Pons (tissue), 1 donor: ENCODE measurements at regions not wholly inside any gene's neighbourhood (a gene's known extent, or its start where the extent isn't known, plus 50 kb on each side); places are given as distances from the start of the nearest gene placed in this dataset.
"Not testable (repeated sequence)": the region's sequence is repeated elsewhere in the genome, so short reads cannot be mapped to it uniquely, and the experiment has no call there.

ENCODE experiments used
- DNase-seq: peaks from one replicate; pipeline ENCODE4 v3.0.0-alpha.2; 2016; ENCODE audit warnings: low spot score

DNA sequence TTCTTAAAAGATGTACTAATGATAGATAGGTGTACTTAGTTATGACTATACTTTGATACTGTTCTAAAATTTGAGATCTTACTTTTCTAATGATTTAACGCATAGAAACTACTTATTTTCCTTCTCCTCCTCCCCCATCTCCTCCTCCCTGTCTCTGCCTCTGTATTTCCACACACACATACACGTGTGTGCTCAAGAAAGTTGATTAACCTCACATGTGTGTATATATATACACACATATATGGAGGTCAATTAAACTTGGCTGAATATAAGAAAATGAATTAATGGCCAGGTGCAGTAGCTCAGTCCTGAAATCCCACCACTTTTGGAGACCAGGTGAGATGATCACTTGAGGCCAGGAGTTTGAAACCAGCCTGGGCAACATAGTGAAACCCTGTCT is 362.7 kb upstream of the SYT1 start:
- no peak for DNase-seq

DNA sequence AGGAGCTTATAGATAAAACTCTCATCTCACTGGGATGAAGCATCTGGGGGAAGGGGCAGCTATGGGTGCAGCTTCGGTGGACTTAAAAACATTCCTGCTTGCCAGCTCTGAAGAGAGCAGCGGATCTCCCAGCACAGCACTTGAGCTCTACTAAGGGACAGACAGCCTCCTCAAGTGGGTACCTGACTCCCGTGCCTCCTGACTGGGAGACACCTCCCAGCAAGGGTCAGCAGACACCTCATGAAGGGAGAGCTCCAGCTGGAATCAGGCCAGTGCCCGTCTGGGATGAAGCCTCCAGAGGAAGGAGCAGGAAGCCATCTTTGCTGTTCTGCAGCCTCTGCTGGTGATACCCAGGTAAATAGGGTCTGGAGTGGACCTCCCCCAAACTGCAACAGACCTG is 345.2 kb upstream of the SYT1 start:
- DNase-seq = no peak

DNA sequence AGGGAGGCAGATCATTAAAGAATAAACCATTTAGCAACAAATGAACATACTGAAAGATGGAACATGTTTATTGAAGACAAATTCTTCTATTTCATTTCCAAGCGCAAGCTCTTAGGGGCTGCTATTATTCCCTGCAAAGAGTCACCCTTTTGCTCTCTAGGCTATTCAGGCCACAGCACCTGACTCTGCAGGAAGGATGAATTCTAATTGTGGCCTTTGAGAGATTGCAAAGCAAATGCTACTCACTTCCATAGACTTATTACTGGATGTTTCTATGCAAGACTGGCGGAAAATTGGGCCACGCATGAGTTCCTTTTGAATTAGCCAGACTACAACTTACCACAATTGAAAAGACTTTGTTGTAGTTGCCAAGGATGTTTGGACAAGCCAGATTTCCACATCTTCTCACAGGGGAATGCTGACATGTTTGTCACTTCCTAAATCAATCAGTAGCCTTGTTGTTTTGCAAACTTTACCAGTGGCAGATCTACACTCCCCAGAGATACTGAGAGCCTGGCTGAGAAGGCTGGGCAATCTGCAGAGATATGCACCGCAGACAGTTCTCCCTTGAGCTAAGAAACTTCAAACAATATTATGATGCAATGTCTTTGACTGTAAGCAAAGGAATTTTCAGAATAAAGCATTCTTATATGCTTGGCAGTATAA is 334.3 kb upstream of the SYT1 start:
- no peak for DNase-seq

DNA sequence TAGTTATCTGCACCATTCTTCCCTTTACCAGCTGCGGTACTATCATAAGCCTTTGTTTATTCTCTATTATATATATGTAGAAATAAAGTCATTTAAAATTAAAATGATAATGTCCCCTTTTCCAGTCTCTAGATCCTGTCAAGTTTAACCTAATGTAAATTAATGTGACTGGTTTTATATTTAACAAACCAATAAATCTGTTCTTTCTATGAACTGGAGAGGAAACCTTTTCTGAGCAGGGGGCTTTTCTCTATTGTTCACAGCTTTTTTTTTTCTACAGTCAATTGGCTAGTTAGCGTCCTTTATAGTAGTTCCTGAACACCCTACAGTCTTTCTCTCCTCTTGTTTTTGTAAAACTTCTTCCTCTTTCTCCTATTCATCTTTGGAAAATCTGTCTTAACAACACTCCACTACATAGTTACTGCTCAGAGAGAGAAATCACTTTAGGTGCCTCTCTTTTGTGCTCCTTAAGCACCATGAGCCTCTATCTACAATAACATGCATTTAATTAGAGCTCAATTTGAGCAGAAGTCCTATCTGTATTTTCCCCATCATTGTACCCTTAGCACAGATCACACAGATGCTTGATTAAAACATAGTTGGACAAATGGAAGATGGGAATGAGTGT is 332.6 kb upstream of the SYT1 start:
- no peak for DNase-seq

DNA sequence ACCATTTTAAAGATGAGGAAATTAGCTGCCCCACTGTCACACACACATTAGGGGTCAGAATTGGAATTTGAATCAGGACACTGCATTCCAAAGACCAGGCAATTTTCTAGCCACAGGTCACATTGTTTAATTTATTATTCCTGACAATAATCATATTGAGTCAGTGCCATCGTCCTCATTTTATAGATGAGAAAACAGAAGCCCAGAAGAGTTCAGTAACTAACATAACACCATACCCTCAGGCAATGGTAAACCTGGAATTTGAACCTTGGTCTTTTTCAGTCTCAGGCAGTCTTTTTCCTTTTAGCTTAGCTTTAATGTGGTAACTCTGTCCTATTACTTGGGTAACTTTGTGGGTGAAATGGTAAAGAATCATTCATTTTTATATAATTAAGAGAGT is 330.3 kb upstream of the SYT1 start:
- no peak for DNase-seq

DNA sequence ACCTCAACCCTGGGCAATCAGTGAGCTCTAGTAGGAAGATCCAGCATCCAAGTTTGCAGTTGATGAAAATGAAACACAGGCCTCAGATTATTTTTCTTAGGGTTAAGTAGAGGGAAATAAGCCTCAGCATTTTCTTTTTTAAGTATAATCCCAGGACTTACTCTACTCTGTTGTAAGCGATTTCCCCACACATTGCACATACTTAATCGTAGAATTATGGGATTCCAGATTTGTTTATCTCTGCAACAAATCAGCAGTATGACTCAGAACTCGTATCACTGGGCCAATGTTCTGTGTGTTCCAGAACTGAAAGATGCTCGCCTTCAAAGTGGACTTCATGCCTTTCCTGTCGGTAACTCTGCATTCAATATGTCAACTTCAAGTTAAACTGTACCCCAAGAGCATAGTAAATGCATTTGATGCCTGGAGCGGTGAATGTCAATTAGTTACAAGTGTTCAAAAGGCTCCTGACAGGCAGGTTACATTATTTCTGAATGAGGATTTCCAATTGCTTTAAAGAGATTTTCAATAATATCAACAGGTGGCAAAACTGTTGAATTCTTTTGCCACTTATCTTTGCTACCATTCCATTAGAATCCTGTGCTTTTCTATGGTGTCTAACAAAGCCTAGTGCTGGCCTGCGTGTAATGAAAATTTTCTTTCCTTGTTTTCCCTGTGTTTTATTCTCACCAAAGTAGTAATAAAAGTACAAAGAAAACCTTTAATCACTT is 323.8 kb upstream of the SYT1 start:
- no peak for DNase-seq

DNA sequence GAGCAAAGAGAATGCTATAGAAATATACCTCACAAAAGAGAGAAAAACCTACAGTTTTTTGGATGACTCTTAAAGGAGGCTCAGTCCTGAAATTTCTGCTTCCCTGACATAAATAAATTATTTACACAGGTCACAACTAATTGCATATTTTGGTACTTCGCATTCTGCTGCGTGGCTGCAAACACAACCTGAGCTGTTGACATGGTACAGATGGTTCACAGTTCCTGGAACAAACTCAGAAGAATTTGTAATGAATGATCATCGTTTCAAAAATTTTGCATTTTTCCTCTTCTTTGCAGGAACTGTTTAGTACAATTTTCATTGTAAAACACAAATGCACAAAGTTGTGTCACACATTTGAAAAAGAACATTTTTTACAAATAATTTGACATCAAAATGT is 313.7 kb upstream of the SYT1 start:
- DNase-seq = no peak

DNA sequence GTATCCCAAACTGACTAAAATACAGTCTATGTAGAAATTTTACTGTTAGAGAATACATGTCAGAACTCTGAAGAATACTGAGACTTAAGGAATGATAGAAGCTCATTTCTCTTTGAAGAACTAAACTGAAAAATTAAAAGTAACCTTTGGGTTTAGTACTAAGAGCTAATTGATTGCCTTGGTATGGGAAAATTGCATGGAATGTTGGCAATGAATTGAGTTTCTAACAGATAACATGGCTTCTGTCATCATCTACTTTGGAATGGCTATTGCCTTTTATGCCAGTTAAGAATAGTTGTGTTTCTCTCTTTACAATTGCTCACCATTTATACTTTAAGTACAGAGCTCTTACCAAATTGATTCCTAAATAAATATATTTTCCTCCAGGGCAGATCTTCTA is 308.8 kb upstream of the SYT1 start:
- DNase-seq = no peak

DNA sequence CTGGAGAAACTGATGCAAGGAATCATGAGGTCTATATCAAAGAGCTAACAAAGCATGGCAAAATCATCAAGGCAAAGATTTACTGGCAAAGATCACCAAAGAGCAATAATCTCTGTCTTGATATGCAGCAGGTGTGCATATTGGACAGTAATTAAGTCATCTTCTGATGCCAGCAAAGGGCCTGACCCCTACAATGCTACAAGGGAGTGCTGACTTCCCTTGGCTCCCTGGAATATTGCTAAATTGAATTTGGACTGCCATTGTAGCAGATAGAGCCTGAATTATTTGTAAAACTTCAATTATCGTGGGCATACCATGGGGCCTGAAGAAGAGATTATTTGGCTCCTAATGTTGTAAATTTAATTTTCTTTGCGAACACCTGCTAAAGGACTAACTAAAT is 307.9 kb upstream of the SYT1 start:
- no peak for DNase-seq

DNA sequence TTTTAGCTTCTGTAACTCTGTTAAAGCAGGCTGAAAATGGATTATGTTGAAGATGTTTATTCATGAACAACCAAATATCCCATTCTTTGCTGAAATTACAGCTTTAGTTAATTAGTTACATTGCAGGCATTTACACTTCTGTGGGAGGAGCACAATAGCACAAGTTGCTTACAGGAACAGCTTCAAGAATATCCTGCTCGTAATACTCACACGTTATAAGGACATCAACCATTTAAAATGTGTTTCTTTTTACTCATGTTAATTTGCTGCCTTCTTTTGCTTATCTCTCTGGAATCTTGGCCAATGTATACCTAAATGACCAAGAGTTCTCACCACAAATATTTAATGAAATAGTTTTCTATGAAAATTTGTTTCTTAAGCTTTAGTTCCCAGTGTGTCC is 305.2 kb upstream of the SYT1 start:
- DNase-seq = no peak

DNA sequence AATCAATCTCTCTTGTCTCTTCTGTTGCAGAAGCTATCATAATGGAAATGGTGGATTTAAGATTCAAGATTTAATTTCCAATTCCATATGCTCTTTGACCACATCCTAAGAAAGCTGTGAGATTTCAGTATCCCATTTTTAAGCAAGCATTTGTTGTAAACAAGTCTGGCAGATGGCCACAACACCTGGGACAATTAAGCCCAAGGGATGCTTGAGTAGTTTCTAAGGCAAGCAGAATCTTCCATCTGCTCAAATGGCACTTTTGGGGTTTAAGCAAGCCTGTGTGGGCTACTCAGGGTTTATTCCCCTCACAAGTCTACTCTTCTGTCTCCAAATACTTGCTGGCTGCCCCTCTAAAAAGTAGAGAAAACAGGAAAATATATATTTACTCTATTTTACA is 304.7 kb upstream of the SYT1 start:
- no peak for DNase-seq

DNA sequence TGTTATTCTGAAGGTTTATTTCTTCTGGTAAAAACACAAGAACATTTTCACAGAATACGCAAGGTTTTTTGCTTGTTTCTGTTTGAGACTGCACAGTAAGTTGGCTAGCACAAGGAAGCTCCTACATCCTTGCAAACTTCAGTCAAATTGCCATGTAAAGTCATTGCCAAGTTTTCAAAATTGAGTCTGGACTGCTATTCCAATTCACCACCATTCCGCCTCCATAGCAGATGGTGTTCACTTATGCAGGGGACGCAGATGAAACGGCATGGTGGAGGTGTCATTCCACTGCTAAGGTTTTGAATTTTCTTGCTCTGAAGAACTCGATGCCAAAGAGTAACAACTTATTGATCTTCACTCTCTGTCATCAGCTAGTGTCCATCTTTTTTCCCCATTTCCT is 303.9 kb upstream of the SYT1 start:
- no peak for DNase-seq

DNA sequence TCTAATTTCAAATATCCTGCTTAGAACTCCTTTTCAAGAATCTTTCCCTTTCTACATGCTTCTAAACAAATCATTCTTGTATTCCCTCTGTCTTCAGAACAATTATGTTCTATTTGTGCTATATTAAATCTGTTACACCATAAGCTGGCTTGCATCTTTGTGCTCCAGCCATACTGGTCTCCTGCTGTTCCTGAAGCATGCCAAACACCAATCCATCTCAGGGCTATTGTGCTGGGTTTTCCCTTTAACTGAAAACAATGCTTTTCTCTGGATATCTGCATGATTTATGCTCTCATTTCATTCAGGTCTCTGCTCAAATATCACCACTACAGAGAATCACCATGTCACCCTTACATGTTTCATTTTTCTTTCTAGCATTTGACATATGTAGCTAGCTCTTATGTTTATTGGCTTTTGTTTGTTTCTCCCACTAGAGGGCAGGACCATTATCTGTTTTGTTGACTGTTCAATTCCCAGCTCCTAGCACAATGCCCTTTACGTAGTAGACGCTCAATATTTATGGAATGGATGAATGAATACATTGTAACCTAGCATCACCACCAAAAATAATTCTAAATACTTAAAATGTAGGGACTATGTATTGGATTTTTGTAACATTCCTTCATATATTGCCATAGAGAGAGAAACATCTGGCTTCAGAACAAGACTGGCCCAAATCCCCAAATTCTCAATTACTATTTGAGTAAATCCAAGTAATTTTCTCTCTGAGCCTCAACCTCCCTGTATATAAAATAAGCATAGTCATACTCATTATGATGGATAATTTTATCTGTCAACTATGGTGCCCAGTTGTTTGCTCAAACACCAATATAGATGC is 302.0 kb upstream of the SYT1 start:
- peak; percentile 25 for DNase-seq

DNA sequence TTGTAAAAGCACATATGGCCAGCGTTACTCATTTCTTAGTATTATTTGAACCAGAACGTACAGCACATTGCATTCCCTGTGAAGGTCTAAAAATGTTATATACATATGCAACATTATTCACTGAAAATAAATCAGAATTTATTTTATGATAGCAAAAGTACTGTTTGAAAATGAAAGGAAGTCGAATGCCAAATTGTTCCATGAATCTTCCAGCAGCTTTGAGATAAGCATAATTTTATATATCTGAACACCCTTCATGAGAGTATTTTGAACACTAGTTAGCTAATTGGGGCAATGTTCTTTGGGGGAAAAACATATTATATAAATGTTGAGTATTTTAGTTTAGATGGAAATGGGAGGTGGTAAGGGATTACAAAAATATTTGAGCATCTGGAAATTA is 300.7 kb upstream of the SYT1 start:
- no peak for DNase-seq

DNA sequence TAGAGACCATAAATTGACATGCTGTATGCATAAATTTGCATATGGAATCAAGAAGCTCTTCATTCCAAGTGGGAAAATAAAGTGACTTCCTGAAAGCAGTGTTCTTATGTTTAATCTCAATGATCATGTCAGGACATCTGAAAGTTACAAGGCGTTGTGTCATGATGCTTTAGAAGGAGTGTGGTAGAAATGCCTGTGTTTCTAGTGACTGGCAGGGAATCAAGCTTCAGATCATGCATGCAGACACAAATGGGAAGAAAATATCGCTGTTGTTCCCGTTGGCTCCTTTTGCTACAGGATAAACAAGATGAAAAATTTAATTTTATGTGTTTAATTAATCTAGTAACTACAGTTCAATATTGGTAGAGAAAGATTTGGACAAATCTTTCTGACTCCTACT is 298.1 kb upstream of the SYT1 start:
- no peak for DNase-seq

DNA sequence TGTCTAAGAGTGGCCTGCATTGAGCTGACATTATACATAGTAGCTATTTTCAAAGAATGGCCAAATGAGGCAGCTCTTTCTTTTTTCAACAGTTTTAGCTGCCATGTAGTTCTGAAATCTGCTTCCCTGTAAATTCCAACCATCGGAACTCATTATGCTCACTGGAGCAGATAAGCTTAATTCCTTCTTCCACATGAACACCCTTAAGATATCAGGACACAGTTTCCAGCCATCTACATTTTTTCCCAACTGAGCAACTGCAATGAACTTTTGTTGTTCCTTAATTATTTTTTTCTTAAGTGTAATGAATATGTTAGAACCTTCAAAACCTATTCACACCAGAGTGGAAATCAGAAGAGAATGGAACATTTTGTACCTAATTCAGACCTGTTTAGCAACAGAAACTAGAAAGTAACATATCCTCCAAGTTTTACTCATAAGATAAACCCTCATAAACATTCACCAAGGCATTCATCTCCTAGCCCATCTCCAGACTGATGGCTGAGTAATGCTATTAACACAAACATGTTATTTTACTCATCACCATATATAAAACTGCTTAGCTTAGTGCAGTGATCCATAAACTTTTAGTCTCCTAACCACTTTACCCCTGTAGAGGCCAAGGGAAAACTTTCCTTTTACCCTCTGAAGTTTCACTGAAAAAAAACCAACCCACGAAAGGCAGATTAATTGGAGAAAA is 296.1 kb upstream of the SYT1 start:
- no peak for DNase-seq

DNA sequence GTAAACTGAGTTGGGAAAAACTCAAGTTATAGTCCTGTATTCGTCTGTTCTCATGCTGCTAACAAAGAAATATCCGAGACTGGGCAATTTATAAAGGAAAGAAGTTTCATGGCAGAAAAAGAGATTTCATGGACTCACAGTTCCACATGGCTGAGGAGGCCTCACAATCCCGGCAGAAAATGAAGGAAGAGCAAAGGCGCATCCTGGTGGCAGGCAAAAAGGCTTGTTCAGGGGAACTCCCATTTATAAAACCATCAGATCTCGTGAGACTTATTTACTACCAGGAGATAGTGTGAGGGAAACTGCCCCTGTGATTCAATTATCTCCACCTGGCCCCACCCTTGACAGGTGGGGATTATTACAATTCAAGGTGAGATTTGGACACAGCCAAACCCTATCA is 292.6 kb upstream of the SYT1 start:
- DNase-seq = no peak

DNA sequence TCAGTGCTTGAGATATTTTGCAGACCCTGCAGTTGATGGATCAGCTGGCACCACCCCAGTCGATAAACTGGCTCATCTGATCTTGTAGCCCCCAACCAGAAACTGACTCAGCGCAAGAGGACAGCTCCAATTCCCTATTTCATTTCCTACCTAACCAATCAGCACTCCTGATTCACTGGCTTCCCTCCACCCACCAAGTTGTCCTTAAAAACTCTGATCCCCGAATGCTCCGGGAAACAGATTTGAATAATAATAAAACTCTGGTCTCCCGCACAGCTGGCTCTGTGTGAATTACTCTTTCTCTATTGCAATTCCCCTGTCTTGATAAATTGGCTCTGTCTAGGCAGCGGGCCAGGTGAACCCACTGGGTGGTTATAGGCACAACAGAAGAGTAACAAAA is 289.4 kb upstream of the SYT1 start:
- DNase-seq = not testable (repeated sequence)

DNA sequence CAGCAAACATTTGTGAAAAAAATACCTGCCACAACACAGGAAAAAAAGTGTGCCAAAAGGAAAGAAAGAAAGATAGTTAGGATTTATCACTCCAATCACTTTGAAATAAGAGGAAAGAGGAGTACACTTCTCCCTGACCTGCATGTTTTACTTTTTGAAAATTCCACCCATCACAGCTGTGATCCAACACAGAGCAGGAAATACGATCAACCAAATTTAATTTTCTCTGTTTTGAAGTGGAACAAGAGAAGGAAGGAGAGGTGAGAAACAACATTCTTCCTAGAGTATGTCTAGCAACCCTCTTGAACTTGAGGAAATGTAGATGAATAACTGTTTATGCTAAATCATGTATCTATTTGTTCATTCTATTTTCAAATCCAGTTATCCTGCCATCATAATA is 284.7 kb upstream of the SYT1 start:
- DNase-seq = no peak

DNA sequence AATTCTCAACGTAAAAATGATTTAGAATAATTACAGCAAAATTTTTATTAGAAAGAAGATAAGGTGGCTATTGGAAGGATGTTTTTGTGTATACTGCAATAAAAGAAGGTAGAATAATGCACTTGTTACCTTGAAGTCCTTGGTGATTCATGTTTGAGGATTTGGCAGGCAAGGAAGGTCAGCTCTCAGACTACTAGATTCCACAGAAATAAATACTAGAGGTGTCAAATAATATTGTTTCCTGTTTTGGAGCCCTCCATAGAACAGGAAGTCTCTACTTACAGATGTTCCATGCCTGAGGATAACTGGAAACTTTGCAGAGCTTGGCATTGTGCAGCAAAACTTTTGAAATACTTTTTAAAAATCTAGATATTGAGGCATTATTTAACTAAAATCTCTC is 284.3 kb upstream of the SYT1 start:
- DNase-seq = no peak

DNA sequence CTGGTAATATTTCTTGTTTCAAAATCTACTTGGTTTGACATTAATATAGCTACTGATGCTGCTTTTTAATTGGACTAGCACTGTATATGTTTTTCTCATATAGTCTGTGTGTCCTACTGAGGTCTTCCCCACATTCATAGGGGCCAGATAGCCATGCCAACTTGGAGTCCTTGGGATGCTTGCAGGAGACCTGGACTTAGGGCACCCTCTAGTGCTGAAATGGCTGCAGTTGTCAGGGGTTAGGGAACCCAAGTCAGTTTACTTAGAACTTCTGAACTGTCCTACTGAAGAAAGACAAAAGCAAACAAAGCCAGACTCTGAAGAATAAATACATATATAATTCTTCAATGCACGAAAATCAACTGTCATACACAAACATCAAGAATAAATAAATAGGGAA is 279.9 kb upstream of the SYT1 start:
- DNase-seq = no peak

DNA sequence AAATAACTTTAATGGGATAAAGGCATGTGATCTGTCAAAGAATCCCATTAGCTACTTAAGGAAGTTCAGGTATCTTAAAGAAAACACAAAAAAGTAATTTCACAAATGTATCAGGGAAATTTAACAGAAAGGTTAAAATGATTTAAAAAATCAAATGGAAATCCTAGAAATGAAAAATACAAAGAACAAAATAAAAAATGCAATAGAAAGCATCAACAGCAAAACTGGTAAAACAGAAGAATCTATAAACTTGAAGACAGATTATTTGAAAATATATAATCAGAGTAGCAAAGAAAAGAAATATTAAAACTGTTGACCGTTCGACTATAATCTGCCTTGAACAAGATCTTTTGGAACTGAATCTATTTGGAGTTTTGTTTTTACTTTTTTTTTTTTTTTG is 279.4 kb upstream of the SYT1 start:
- DNase-seq = no peak
